ENCODE measurements at regions not wholly inside any gene's neighbourhood (a gene's known extent, or its start where the extent isn't known, plus 50 kb on each side); places are given as distances from the start of the nearest gene placed in this dataset.

DNA sequence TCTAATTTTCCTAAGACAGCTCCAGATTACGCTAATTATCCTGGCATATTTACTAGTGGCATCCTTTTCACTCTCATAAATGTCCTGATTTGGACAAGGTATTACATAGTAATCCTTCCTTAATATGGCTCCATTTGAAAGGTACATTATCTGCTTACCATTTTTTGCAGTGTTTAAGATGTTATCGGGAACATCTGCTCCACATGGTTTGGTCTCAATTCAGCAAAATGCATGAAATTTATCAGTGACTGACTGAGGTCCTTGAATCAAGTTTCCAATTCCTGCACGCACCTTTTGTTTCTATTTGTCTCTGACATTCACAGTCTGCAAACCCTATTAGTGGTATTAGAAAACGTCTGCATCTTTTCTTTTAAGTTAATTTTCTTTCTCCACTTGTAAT is 384.1 kb upstream of the KIAA1217 start:
- Histone ChIP-seq H3K9me3 (replicated peaks; ENCODE audit: control insufficient read depth, insufficient read depth, low read length) (peaks cover 11% of the 10 kb centered on the region), H3K79me2 (ENCODE audit: control insufficient read depth, insufficient read depth, low read length) (no peaks in the 10 kb centered on the region), H3K4me1 (ENCODE audit: control insufficient read depth, extremely low read depth, insufficient read depth, low read length) (no peaks in the 10 kb centered on the region), H3K27me3 (ENCODE audit: control insufficient read depth in 2 of 2, insufficient read depth in 2 of 2, low read length in 2 of 2) (no peaks in the 10 kb centered on the region), H4K20me1 (replicated peaks; ENCODE audit: control insufficient read depth, extremely low read depth, insufficient read depth, low read length) (no peaks in the 10 kb centered on the region), H3K27ac (ENCODE audit: insufficient read depth, low read depth, low read length) (no peak overlapping the region), H3K9me1 (replicated peaks; ENCODE audit: control insufficient read depth, extremely low read depth, insufficient read depth, low read length) (no peaks in the 10 kb centered on the region), H3K9ac (replicated peaks; ENCODE audit: extremely low read depth, insufficient read depth, low read length) (no peak overlapping the region), H3K4me3 (replicated peaks in 1 of 3; ENCODE audit: insufficient read depth in 1 of 3, low read depth in 1 of 3, low read length in 3 of 3) (no peak overlapping the region), H3K36me3 (ENCODE audit: control insufficient read depth in 2 of 2, extremely low read depth in 1 of 2, insufficient read depth in 2 of 2, low read length in 2 of 2) (no peaks in the 10 kb centered on the region), H3K4me2 (ENCODE audit: insufficient read depth, low read length) (no peak overlapping the region), H2AFZ (ENCODE audit: low read depth, low read length) (no peak overlapping the region)
- CTCF ChIA-PET: no interaction called here
- no peak for DNase-seq (ENCODE audit: low read depth, low spot score)
- intact Hi-C loops (cut with micrococcal nuclease) (no loop called here), dilution Hi-C loops (cut with MboI; ENCODE audit: extremely low pct_ligation_motif_present, low sequenced_read_pairs) (no loop called here)
- TF ChIP-seq, protein P1, sequence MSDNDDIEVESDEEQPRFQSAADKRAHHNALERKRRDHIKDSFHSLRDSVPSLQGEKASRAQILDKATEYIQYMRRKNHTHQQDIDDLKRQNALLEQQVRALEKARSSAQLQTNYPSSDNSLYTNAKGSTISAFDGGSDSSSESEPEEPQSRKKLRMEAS (IDR thresholded peaks at IDR 0.05; ENCODE audit: insufficient read depth, insufficient read length): no peak
- TF ChIP-seq GATA2 (IDR thresholded peaks at IDR 0.05; ENCODE audit: insufficient read depth, insufficient read length, low read depth, low read length) (no peak), JUN (IDR thresholded peaks at IDR 0.05; ENCODE audit: borderline replicate concordance, insufficient read depth, insufficient read length, low read depth) (no peak), EZH2 (IDR thresholded peaks at IDR 0.05; ENCODE audit: borderline replicate concordance, low read depth, low read length, severe bottlenecking) (no peak), POLR2AphosphoS5 (IDR thresholded peaks at IDR 0.05; ENCODE audit: insufficient read depth, low read depth, low read length) (no peak), FOS (IDR thresholded peaks at IDR 0.05; ENCODE audit: borderline replicate concordance, insufficient read depth, low read length) (no peak), POLR2A (IDR thresholded peaks at IDR 0.05; ENCODE audit: low read depth, low read length) (no peak), MYC (IDR thresholded peaks at IDR 0.05; ENCODE audit: low read depth, low read length) (no peak)
- TF ChIP-seq, protein P2, sequence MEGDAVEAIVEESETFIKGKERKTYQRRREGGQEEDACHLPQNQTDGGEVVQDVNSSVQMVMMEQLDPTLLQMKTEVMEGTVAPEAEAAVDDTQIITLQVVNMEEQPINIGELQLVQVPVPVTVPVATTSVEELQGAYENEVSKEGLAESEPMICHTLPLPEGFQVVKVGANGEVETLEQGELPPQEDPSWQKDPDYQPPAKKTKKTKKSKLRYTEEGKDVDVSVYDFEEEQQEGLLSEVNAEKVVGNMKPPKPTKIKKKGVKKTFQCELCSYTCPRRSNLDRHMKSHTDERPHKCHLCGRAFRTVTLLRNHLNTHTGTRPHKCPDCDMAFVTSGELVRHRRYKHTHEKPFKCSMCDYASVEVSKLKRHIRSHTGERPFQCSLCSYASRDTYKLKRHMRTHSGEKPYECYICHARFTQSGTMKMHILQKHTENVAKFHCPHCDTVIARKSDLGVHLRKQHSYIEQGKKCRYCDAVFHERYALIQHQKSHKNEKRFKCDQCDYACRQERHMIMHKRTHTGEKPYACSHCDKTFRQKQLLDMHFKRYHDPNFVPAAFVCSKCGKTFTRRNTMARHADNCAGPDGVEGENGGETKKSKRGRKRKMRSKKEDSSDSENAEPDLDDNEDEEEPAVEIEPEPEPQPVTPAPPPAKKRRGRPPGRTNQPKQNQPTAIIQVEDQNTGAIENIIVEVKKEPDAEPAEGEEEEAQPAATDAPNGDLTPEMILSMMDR (IDR thresholded peaks at IDR 0.05; ENCODE audit: extremely low read depth in 1 of 2, insufficient read depth in 1 of 2, low read depth in 1 of 2, low read length in 2 of 2): no peak
- POLR2A ChIA-PET: no interaction called here
- BruUV-seq (replicated peaks): no TSS peak
- no peak for FAIRE-seq
